ENCODE measurements at regions not wholly inside any gene's neighbourhood (a gene's known extent, or its start where the extent isn't known, plus 50 kb on each side); places are given as distances from the start of the nearest gene placed in this dataset.

DNA sequence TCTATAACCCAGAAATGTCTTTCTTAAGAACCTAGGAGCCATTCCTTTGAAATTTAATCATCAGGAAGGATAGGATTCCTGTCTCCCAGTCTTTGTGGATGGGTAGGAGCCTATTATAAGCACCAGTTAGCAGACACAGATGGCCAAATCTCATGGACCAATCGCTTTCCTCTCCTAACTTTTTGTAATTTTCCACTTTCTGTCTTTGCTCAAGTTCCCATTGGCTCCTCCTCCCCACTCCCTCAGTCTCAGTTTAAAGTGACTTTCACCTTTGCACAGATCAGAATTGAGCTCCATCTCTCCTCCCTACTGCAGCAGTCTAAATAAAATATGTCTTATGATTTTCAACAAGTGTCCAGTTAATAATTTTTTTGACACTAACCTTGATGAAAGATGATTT lies 192.3 kb downstream of the HS3ST3A1 start:
- H3K4me3 ChIP-seq (ENCODE audit: low read depth, low read length), result no peak overlapping the region
- no peak for DNase-seq (ENCODE audit: low read depth)
- TF ChIP-seq, protein P1, sequence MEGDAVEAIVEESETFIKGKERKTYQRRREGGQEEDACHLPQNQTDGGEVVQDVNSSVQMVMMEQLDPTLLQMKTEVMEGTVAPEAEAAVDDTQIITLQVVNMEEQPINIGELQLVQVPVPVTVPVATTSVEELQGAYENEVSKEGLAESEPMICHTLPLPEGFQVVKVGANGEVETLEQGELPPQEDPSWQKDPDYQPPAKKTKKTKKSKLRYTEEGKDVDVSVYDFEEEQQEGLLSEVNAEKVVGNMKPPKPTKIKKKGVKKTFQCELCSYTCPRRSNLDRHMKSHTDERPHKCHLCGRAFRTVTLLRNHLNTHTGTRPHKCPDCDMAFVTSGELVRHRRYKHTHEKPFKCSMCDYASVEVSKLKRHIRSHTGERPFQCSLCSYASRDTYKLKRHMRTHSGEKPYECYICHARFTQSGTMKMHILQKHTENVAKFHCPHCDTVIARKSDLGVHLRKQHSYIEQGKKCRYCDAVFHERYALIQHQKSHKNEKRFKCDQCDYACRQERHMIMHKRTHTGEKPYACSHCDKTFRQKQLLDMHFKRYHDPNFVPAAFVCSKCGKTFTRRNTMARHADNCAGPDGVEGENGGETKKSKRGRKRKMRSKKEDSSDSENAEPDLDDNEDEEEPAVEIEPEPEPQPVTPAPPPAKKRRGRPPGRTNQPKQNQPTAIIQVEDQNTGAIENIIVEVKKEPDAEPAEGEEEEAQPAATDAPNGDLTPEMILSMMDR (IDR thresholded peaks at IDR 0.05; ENCODE audit: insufficient read depth, low read length), result no peak

DNA sequence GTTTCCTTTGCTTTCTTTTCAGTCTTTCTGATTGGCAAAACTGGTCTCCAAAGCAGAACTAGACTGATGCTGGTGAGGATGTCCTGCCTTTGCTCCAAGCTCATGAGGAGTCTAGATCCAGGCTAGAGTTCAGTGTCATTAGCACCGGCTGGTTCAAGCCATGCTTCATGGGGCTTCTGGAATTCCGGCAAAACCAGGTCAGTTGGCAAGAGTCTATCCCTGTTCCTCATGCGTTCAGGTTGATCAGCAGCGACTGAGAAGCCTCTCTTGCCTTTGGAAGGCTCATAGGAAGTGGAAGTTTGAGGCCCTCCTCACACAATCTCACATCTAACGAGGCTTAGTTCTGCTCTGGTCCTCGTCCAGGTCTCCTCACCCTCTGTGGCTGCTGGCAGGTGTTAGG lies 194.3 kb downstream of the HS3ST3A1 start:
- TF ChIP-seq, protein P1 (IDR thresholded peaks at IDR 0.05; ENCODE audit: insufficient read depth, low read length), result no peak
- DNase-seq (ENCODE audit: low read depth), result no peak
- no peak overlapping the region for H3K4me3 ChIP-seq (ENCODE audit: low read depth, low read length)

DNA sequence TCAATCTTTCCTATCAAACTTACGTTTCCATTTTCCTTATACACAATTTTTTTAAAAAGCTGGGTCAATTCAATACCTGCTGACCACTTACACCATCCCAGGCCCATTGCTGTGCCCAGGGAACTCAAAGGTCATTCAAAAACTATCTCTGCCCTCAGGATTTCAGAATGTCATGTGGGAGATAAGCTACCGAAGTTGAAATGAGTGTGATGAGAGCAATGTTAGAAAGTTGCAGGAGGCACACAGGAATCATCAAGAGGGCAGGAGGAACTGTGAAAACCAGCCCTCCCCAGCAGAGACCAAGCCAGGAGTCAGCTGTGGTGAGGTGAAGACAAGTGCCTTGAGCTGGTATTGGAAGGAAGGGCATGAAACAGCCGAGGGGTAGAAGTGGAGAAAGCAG lies 195.9 kb downstream of the HS3ST3A1 start:
- TF ChIP-seq, protein P1 (IDR thresholded peaks at IDR 0.05; ENCODE audit: insufficient read depth, low read length), result no peak
- DNase-seq (ENCODE audit: low read depth), result no peak

DNA sequence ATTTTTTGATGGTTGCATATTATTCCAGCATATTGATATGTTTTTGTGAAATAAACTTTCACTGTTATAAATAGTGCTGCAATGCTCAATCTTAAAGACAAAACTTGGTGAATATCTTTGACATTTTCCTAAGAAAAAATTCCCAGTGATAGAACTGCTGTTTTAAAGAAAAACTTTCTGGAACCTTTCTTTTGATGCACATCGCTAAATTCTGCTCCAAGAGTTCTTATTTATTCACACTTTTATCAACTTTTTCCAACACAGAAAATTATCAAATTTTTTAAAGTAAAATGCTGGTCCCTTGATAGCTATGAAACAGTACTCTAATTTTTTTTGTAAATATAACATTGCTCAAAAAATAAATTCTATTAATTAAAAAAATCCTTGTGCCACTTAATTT lies 196.6 kb downstream of the HS3ST3A1 start:
- no peak for DNase-seq (ENCODE audit: low read depth)
- no peak overlapping the region for H3K4me3 ChIP-seq (ENCODE audit: low read depth, low read length)
- TF ChIP-seq, protein P1 (IDR thresholded peaks at IDR 0.05; ENCODE audit: insufficient read depth, low read length), result no peak

More for the DNA sequence above, 195.9 kb downstream of the HS3ST3A1 start:
- no peak overlapping the region for H3K4me3 ChIP-seq (ENCODE audit: low read depth, low read length)

DNA sequence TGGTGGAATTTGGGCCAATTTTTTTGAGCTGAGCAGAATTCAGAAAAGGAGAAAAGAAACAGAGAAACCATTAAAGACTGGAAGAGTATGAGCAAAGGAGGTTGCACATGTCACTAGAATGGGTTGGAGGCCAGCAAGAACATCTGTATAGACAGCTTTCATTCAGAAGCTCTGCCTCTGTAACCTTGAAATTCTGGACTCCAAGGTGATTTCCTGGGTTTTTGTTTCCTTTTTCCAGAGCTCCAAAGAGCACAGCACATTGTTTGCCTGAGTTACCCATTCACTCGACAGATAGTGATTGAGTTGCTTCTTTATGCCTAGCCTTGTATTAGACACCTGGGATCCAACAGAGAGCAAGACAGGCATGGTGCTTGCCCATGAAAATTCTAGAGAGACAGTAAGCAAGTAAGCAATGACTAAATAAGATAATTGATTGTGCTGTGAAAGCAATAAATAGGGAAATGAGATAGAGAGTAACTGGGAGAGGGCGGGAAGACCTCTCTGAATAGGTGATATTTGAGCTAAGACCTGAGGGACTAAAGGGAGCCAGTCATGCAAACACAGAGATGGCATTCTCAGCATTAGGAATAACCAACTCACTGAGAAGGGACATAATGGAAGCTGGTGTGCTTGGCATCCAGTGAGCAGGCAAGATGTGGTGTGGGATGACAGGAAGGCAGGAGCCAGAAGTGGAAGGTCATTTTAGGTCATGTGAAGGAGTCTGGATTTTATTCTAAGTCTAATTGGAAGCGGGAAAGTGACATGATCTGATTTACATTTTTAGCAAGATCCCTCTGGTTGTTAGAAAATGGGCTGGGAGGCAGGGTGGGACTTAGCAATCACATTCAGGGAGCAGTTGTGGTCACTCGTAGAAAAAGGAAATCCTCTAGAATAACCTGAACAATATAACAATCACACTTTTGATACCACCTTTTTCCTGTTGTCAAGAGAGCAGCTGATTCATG lies 197.5 kb downstream of the HS3ST3A1 start:
- H3K4me3 ChIP-seq (ENCODE audit: low read depth, low read length), result no peak overlapping the region
- DNase-seq (ENCODE audit: low read depth), result no peak
- TF ChIP-seq, protein P1 (IDR thresholded peaks at IDR 0.05; ENCODE audit: insufficient read depth, low read length), result no peak

DNA sequence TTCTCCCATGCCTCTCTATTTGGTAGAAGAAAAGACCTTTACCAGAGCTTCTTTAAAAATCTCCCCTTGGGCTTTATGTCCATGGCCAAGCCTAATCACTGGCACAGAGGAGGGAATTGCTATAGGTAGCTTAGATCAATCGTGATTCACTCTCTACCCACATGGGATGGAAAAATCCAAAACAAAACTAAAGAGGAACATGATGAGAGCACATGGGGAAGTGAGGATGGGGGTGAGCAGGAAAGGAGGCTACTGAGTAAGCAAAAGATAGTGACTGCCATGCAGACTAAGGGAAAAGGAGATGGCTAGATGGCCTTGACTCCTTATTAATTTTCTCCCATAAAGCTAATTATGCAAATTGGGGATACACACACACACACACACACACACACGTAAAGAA lies 201.2 kb downstream of the HS3ST3A1 start:
- DNase-seq (ENCODE audit: low read depth), result no peak
- H3K4me3 ChIP-seq (ENCODE audit: low read depth, low read length), result no peak overlapping the region
- TF ChIP-seq, protein P1 (IDR thresholded peaks at IDR 0.05; ENCODE audit: insufficient read depth, low read length), result no peak
